ENCODE measurements at regions not wholly inside any gene's neighbourhood (a gene's known extent, or its start where the extent isn't known, plus 50 kb on each side); places are given as distances from the start of the nearest gene placed in this dataset.
"Not testable (repeated sequence)": the region's sequence is repeated elsewhere in the genome, so short reads cannot be mapped to it uniquely, and the experiment has no call there.

DNA sequence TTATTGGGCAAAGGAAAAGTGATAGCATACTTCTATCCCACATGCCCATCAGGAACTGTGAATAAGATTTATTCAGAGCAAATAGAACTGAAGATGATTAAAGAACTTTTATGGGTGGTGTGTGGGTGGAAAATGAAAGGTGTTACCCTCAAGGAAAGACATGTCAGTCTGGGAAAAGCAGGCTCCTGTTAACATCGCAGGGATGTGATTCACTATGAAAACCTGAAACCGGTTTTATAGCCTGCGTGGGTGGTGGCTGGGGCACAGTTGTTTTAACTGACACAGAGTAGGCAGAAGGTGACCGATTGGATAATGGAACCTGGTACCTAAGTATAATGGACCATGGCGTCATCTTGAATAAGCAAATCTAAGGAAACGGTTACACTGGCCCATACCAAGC is 61.3 kb upstream of the CASK start:
- no peak for DNase-seq (ENCODE audit: low spot score)

DNA sequence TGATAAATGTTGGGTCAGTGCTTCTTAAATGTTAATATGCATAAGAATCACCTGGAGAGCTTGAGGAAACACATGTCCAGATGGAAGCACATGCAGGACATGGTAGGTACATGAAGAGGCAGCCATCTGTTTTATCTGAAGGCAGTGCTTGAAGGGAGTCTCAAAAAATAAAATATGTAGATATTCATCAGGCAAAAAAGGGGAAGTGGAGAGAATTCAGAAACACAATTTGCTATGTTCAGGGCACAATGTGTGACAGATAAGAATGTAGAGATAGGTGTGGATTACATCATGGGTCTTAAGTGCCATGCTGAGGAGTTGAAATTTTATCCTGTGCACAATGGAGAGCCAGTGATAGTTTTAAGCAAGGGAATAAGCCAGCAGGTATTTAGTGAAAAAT is 59.6 kb upstream of the CASK start:
- DNase-seq (ENCODE audit: low spot score) = no peak

DNA sequence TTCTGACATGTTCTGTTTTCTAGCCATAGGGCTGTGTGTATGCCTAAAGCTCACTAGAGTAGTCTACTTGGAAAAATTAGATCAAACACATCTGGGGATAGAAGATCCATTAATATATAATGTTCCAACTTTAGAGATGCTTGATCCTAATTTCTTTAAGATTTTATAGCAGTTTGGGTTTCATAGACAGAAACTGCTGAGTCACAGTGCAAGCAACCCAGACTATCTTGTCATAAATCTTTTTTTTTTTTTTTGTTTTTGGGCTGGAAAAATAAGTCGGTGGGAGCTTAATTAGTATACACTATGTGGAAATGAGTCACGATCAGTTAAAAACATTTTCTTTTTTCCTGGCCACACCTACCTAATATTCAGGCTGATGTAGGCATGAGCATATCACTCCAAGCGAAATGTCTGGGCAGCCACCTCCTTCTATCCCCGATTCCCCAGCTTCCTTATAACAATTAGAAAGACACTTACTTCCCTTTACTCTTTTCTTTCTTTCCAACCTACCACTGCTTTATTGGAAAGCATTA is 58.2 kb upstream of the CASK start:
- DNase-seq (ENCODE audit: low spot score) = no peak

DNA sequence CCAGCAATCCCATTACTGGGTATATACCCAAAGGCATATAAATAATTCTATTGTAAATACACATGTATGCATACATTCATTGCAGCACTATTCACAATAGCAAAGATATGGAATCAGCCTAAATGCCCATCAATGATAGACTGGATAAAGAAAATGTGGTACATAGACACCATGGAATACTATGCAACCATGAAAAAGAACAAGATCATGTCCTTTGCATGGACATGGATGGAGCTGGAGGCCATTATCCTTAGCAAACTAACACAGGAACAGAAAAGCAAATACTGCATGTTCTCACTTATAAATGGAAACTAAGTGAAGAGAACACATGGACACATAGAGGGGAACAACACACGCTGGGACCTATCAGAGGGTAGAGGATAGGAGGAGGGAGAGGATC is 51.3 kb upstream of the CASK start:
- DNase-seq (ENCODE audit: low spot score) = not testable (repeated sequence)

DNA sequence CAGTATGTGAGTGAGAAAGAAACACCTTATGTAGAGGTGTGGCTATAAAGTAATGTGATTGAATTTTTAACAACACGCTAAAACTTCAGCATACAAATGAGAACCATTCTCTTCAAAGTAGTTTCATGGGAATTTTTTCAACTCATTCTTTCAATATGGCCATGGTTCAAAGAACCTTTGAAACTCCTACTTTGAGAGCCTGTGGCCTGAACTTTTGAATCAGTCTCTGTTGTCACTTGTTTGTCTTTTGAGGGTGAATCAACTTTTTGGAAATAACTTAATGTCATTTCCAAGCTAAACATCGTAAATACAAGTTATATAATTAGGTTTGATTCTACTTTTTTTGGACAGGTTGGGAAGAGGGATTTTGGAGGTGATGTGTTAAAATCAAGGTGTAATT is 49.9 kb upstream of the CASK start:
- DNase-seq (ENCODE audit: low spot score) = no peak
